Central memory CD4-positive, alpha-beta T cell (primary cell): ENCODE measurements at regions not wholly inside any gene's neighbourhood (a gene's known extent, or its start where the extent isn't known, plus 50 kb on each side); places are given as distances from the start of the nearest gene placed in this dataset.
"Not testable (repeated sequence)": the region's sequence is repeated elsewhere in the genome, so short reads cannot be mapped to it uniquely, and the experiment has no call there.

ENCODE experiments used
- DNase-seq: peaks from one replicate; pipeline ENCODE4 v3.0.0; 2022

GRCh38 chr5:88666761-88667495 lies 216.1 kb downstream of the MEF2C start:
- DNase-seq: no peak

- DNase-seq: no peak
Measured at GRCh38 chr5:88665750-88666215, 217.2 kb downstream of the MEF2C start.

GRCh38 chr5:88664645-88665044 lies 218.3 kb downstream of the MEF2C start:
- no peak for DNase-seq

- DNase-seq: no peak
Measured at GRCh38 chr5:88663793-88664216, 219.2 kb downstream of the MEF2C start.

- no peak for DNase-seq
Measured at GRCh38 chr5:88662846-88663245, 220.1 kb downstream of the MEF2C start.

GRCh38 chr5:88661806-88662207 lies 221.2 kb downstream of the MEF2C start:
- DNase-seq: no peak

- no peak for DNase-seq
Measured at GRCh38 chr5:88660947-88661805, 221.8 kb downstream of the MEF2C start.

GRCh38 chr5:88660264-88660946 lies 222.6 kb downstream of the MEF2C start:
- no peak for DNase-seq

GRCh38 chr5:88659529-88660263 lies 223.3 kb downstream of the MEF2C start:
- DNase-seq: no peak

- DNase-seq: no peak
Measured at GRCh38 chr5:88658886-88659285, 224.1 kb downstream of the MEF2C start.

- DNase-seq: no peak
Measured at GRCh38 chr5:88657906-88658775, 224.8 kb downstream of the MEF2C start.

GRCh38 chr5:88657136-88657535 lies 225.8 kb downstream of the MEF2C start:
- no peak for DNase-seq

GRCh38 chr5:88656221-88656950 lies 226.6 kb downstream of the MEF2C start:
- no peak for DNase-seq

GRCh38 chr5:88653471-88653870 lies 229.5 kb downstream of the MEF2C start:
- no peak for DNase-seq

- DNase-seq: no peak
Measured at GRCh38 chr5:88647901-88648300, 235.1 kb downstream of the MEF2C start.

- no peak for DNase-seq
Measured at GRCh38 chr5:88646866-88647265, 236.1 kb downstream of the MEF2C start.

GRCh38 chr5:88644676-88645075 lies 238.3 kb downstream of the MEF2C start:
- no peak for DNase-seq

- DNase-seq: no peak
Measured at GRCh38 chr5:88643315-88643714, 239.7 kb downstream of the MEF2C start.

- DNase-seq: no peak
Measured at GRCh38 chr5:88634014-88634413, 249.0 kb downstream of the MEF2C start.

GRCh38 chr5:88622890-88623289 lies 260.1 kb downstream of the MEF2C start:
- DNase-seq: not testable (repeated sequence)

- DNase-seq: not testable (repeated sequence)
Measured at GRCh38 chr5:88615767-88616166, 267.2 kb downstream of the MEF2C start.
